ENCODE measurements at regions not wholly inside any gene's neighbourhood (a gene's known extent, or its start where the extent isn't known, plus 50 kb on each side); places are given as distances from the start of the nearest gene placed in this dataset.

- peak overlapping the region; percentile 70 to 82; a peak in 3 of 4 replicates for H3K27ac ChIP-seq (ENCODE audit: low read depth in 2 of 2, low read length in 1 of 2)
- CTCF ChIA-PET, result no interaction called here
Measured at GRCh38 chr12:77577791-77578190, 252.9 kb upstream of the NAV3 start.

More at GRCh38 chr12:77577791-77578190, 252.9 kb upstream of the NAV3 start:
- Histone ChIP-seq H3K9me2 (no peaks in the 10 kb centered on the region), H3K36me3 (replicated peaks in 1 of 2; ENCODE audit: control insufficient read depth in 1 of 2, insufficient read depth in 2 of 2, low read length in 1 of 2) (peaks cover 0 to 3% of the 10 kb centered on the region in 2 experiments), H3K4me3 (ENCODE audit: low read depth in 2 of 2, low read length in 1 of 2) (no peak overlapping the region), H4K20me1 (ENCODE audit: insufficient read depth) (no peaks in the 10 kb centered on the region), H3K9me3 (no peaks in the 10 kb centered on the region), H3K27me3 (ENCODE audit: insufficient read depth) (no peaks in the 10 kb centered on the region), H3K4me1 (ENCODE audit: control insufficient read depth in 1 of 2, insufficient read depth in 2 of 2, low read depth in 1 of 2, low read length in 1 of 2) (peaks cover 0 to 12% of the 10 kb centered on the region in 2 experiments; a peak in 2 of 4 replicates), H3F3A (replicated peaks; ENCODE audit: insufficient read depth) (peaks cover 15% of the 10 kb centered on the region), H3K9ac (no peak overlapping the region), H2AFZ (ENCODE audit: low read depth) (no peak overlapping the region), H3K4me2 (peak overlapping the region; percentile 53; the same call in 1 of the 2 replicates), H3K79me2 (ENCODE audit: insufficient read depth) (no peaks in the 10 kb centered on the region; the same call in 1 of the 2 replicates)
- no peak for DNase-seq
- TF ChIP-seq TEAD4 (IDR thresholded peaks at IDR 0.05; ENCODE audit: borderline replicate concordance, insufficient read depth), result no peak
- no peak for TF ChIP-seq FOXM1 (IDR thresholded peaks at IDR 0.05; ENCODE audit: low read depth)
- TF ChIP-seq JUND (IDR thresholded peaks at IDR 0.05), result peak; percentile 23; the same call in 1 of the 2 replicates
- TF ChIP-seq RCOR1 (IDR thresholded peaks at IDR 0.05; ENCODE audit: low read length), result no peak
- TF ChIP-seq, protein P1, sequence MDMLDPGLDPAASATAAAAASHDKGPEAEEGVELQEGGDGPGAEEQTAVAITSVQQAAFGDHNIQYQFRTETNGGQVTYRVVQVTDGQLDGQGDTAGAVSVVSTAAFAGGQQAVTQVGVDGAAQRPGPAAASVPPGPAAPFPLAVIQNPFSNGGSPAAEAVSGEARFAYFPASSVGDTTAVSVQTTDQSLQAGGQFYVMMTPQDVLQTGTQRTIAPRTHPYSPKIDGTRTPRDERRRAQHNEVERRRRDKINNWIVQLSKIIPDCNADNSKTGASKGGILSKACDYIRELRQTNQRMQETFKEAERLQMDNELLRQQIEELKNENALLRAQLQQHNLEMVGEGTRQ (IDR thresholded peaks at IDR 0.05; ENCODE audit: borderline replicate concordance, low read depth, low read length), result no peak
- TF ChIP-seq, protein P2, sequence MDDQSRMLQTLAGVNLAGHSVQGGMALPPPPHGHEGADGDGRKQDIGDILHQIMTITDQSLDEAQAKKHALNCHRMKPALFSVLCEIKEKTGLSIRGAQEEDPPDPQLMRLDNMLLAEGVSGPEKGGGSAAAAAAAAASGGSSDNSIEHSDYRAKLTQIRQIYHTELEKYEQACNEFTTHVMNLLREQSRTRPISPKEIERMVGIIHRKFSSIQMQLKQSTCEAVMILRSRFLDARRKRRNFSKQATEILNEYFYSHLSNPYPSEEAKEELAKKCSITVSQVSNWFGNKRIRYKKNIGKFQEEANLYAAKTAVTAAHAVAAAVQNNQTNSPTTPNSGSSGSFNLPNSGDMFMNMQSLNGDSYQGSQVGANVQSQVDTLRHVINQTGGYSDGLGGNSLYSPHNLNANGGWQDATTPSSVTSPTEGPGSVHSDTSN (IDR thresholded peaks at IDR 0.05), result 0 out of 2 replicates have a peak, but pooled peaks have one; percentile 3
- no peak for TF ChIP-seq GATA2 (CRISPR knock-in tag; IDR thresholded peaks at IDR 0.05)
- no peak for TF ChIP-seq EP300 (IDR thresholded peaks at IDR 0.05; ENCODE audit: borderline replicate concordance in 1 of 2, low read depth in 1 of 2, low read length in 1 of 2)
- no peak for TF ChIP-seq TAF1 (IDR thresholded peaks at IDR 0.05; ENCODE audit: borderline replicate concordance, low read depth, low read length)
- no peak for TF ChIP-seq NRF1 (IDR thresholded peaks at IDR 0.05; ENCODE audit: low read depth, low read length)
- no peak for TF ChIP-seq RXRA (IDR thresholded peaks at IDR 0.05; ENCODE audit: borderline replicate concordance, low read depth)
- no peak for TF ChIP-seq SMC3 (IDR thresholded peaks at IDR 0.05; ENCODE audit: low read depth, low read length)
- no peak for TF ChIP-seq SIN3A (IDR thresholded peaks at IDR 0.05; ENCODE audit: borderline replicate concordance, low read depth, low read length)
- no peak for TF ChIP-seq CHD2 (IDR thresholded peaks at IDR 0.05; ENCODE audit: low read length, partially characterized antibody)
- no peak for TF ChIP-seq ZBTB33 (IDR thresholded peaks at IDR 0.05; ENCODE audit: borderline replicate concordance, low read depth)
- TF ChIP-seq YY1 (IDR thresholded peaks at IDR 0.05; ENCODE audit: low read depth), result no peak
- no peak for TF ChIP-seq ELF1 (IDR thresholded peaks at IDR 0.05)
- no peak for TF ChIP-seq NFIC (IDR thresholded peaks at IDR 0.05; ENCODE audit: borderline replicate concordance)
- no peak for TF ChIP-seq USF1 (IDR thresholded peaks at IDR 0.05; ENCODE audit: borderline replicate concordance, low read depth)
- no peak for TF ChIP-seq REST (IDR thresholded peaks at IDR 0.05; ENCODE audit: low read depth, low read length)
- TF ChIP-seq IRF3 (IDR thresholded peaks at IDR 0.05; ENCODE audit: low read depth, low read length), result no peak
- TF ChIP-seq MXI1 (IDR thresholded peaks at IDR 0.05; ENCODE audit: low read depth, low read length), result no peak
- TF ChIP-seq TCF12 (IDR thresholded peaks at IDR 0.05), result peak; percentile 38; the same call in 1 of the 2 replicates
- POLR2A ChIA-PET, result no interaction called here
- WGBS (ENCODE audit: low lambda C conversion rate), result 3% methylated on average over 1 of the region's 1 CpG
